Type B pancreatic cell (in vitro differentiated cells): ENCODE measurements at regions not wholly inside any gene's neighbourhood (a gene's known extent, or its start where the extent isn't known, plus 50 kb on each side); places are given as distances from the start of the nearest gene placed in this dataset.
"Not testable (repeated sequence)": the region's sequence is repeated elsewhere in the genome, so short reads cannot be mapped to it uniquely, and the experiment has no call there.

Experiments
- DNase-seq: peaks from one replicate; pipeline ENCODE4 v3.0.0; 2021; ENCODE audit warnings: mixed read lengths; ENCODE audit not compliant: unreplicated experiment; ENCODE audit errors: extremely low spot score
- H3K27ac Mint-ChIP-seq: 2 replicates; pipeline ENCODE4 v1.8.0; 2021; ENCODE audit warnings: mild to moderate bottlenecking, mixed read lengths
- H3K27me3 Mint-ChIP-seq: 2 replicates; pipeline ENCODE4 v1.8.0; 2021; ENCODE audit warnings: mixed read lengths
- H3K36me3 Mint-ChIP-seq: 2 replicates; pipeline ENCODE4 v1.8.0; 2021; ENCODE audit warnings: mixed read lengths
- H3K4me1 Mint-ChIP-seq: one replicate; pipeline ENCODE4 v1.8.0; 2021; ENCODE audit warnings: mixed read lengths; ENCODE audit not compliant: unreplicated experiment
- H3K4me3 Mint-ChIP-seq: 2 replicates; pipeline ENCODE4 v1.8.0; 2021; ENCODE audit warnings: mild to moderate bottlenecking, mixed read lengths
- H3K9me3 Mint-ChIP-seq: 2 replicates; pipeline ENCODE4 v1.8.0; 2021; ENCODE audit warnings: mixed read lengths
- CTCF ChIP-seq: fragments of 200-600 bp; sonication (generic); conservative IDR thresholded peaks from 2 replicates; pipeline ENCODE4 v1.5.0; 2021; ENCODE audit warnings: antibody characterized with exemption, mild to moderate bottlenecking

DNA sequence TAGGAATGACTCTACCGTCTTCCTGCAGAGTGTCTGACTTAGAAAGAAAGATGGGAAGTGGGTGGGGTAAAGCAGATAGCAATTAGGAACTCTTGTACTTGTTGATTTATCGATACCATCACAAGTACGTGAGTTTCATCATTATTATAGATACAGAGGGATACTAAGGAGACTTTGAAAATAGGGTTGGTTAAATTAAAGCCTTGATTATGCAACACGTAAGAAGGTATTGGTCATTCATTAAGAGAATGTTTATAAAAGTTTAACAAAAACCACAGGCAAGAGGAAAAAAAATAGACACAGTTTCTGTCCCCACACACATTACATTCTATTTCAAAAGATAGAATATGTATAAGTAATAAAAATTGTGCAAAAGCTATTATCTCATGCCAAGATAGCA, 65.9 kb upstream of the UGT2B7 start:
- Mint-ChIP-seq H3K9me3 (peaks cover 10% of the 10 kb centered on the region), H3K4me3 (no peak overlapping the region), H3K27ac (no peak overlapping the region), H3K4me1 (no peaks in the 10 kb centered on the region), H3K27me3 (no peaks in the 10 kb centered on the region), H3K36me3 (no peaks in the 10 kb centered on the region)
- DNase-seq: no peak
- TF ChIP-seq CTCF: no peak

- Mint-ChIP-seq H3K36me3 (no peaks in the 10 kb centered on the region), H3K27ac (no peak overlapping the region), H3K4me1 (no peaks in the 10 kb centered on the region), H3K9me3 (peaks cover 10% of the 10 kb centered on the region), H3K27me3 (no peaks in the 10 kb centered on the region), H3K4me3 (no peak overlapping the region)
- DNase-seq: no peak
- no peak for TF ChIP-seq CTCF
These were observed 63.2 kb upstream of the UGT2B7 start for GRCh38 chr4:69032847-69033638.

- not testable (repeated sequence) for DNase-seq, H3K9me3 Mint-ChIP-seq, H3K27ac Mint-ChIP-seq, H3K4me1 Mint-ChIP-seq, H3K36me3 Mint-ChIP-seq, H3K27me3 Mint-ChIP-seq, H3K4me3 Mint-ChIP-seq
These were observed 61.9 kb upstream of the UGT2B7 start for GRCh38 chr4:69034315-69034740.

- no peak for DNase-seq
- peaks cover 10% of the 10 kb centered on the region for H3K9me3 Mint-ChIP-seq
- no peaks in the 10 kb centered on the region for H3K4me1 Mint-ChIP-seq
- H3K36me3 Mint-ChIP-seq: no peaks in the 10 kb centered on the region
- no peaks in the 10 kb centered on the region for H3K27me3 Mint-ChIP-seq
- no peak overlapping the region for H3K4me3 Mint-ChIP-seq
- TF ChIP-seq CTCF: no peak
- no peak overlapping the region for H3K27ac Mint-ChIP-seq
These were observed 57.7 kb upstream of the UGT2B7 start for GRCh38 chr4:69038582-69038981.

- DNase-seq: no peak
- no peaks in the 10 kb centered on the region for H3K36me3 Mint-ChIP-seq
- no peak overlapping the region for H3K4me3 Mint-ChIP-seq
- H3K27ac Mint-ChIP-seq: no peak overlapping the region
- H3K27me3 Mint-ChIP-seq: no peaks in the 10 kb centered on the region
- no peaks in the 10 kb centered on the region for H3K4me1 Mint-ChIP-seq
- peaks cover 7% of the 10 kb centered on the region for H3K9me3 Mint-ChIP-seq
- no peak for TF ChIP-seq CTCF
These were observed 57.2 kb upstream of the UGT2B7 start for GRCh38 chr4:69039071-69039470.

GRCh38 chr4:69044247-69044646, 52.0 kb upstream of the UGT2B7 start:
- no peaks in the 10 kb centered on the region for H3K4me1 Mint-ChIP-seq
- H3K4me3 Mint-ChIP-seq: no peak overlapping the region
- no peaks in the 10 kb centered on the region for H3K27me3 Mint-ChIP-seq
- no peaks in the 10 kb centered on the region for H3K9me3 Mint-ChIP-seq
- no peaks in the 10 kb centered on the region for H3K36me3 Mint-ChIP-seq
- no peak overlapping the region for H3K27ac Mint-ChIP-seq
- no peak for TF ChIP-seq CTCF
- no peak for DNase-seq
